ENCODE measurements at regions not wholly inside any gene's neighbourhood (a gene's known extent, or its start where the extent isn't known, plus 50 kb on each side); places are given as distances from the start of the nearest gene placed in this dataset.

- DNase-seq (ENCODE audit: insufficient read length, low spot score), result no peak
- FAIRE-seq, result no peak
- no peak for TF ChIP-seq POLR2A (IDR thresholded peaks at IDR 0.05; ENCODE audit: low read depth, low read length)
These were observed 76.7 kb upstream of the AP1S2 start for GRCh38 chrX:15931362-15931761.

GRCh38 chrX:15930585-15930984 lies 76.0 kb upstream of the AP1S2 start:
- TF ChIP-seq PAX5 (IDR thresholded peaks at IDR 0.05; ENCODE audit: insufficient read depth, low read length, severe bottlenecking) (no peak), POLR2A (IDR thresholded peaks at IDR 0.05; ENCODE audit: low read depth, low read length) (no peak), TAF1 (IDR thresholded peaks at IDR 0.05; ENCODE audit: low read depth, low read length) (no peak), SPI1 (IDR thresholded peaks at IDR 0.05; ENCODE audit: low read depth, low read length) (no peak), POU2F2 (IDR thresholded peaks at IDR 0.05; ENCODE audit: low read depth, low read length) (no peak), POLR2AphosphoS5 (IDR thresholded peaks at IDR 0.05; ENCODE audit: low read depth, low read length) (no peak)
- peak; percentile 69 for FAIRE-seq
- no peak for DNase-seq (ENCODE audit: insufficient read length, low spot score)

- TF ChIP-seq POLR2AphosphoS5 (IDR thresholded peaks at IDR 0.05; ENCODE audit: low read depth, low read length) (no peak), PAX5 (IDR thresholded peaks at IDR 0.05; ENCODE audit: insufficient read depth, low read length, severe bottlenecking) (no peak), POU2F2 (IDR thresholded peaks at IDR 0.05; ENCODE audit: low read depth, low read length) (no peak)
- FAIRE-seq (no peak), DNase-seq (ENCODE audit: insufficient read length, low spot score) (no peak)
These were observed 74.6 kb upstream of the AP1S2 start for GRCh38 chrX:15929194-15929593.

GRCh38 chrX:15926622-15927021 lies 72.0 kb upstream of the AP1S2 start:
- DNase-seq (ENCODE audit: insufficient read length, low spot score) (no peak), FAIRE-seq (no peak)
- no peak for TF ChIP-seq SPI1 (IDR thresholded peaks at IDR 0.05; ENCODE audit: low read depth, low read length)
- no peak for TF ChIP-seq POLR2A (IDR thresholded peaks at IDR 0.05; ENCODE audit: low read depth, low read length)
- no peak for TF ChIP-seq POU2F2 (IDR thresholded peaks at IDR 0.05; ENCODE audit: low read depth, low read length)
- TF ChIP-seq POLR2AphosphoS5 (IDR thresholded peaks at IDR 0.05; ENCODE audit: low read depth, low read length), result no peak

- DNase-seq (ENCODE audit: insufficient read length, low spot score) (no peak), FAIRE-seq (no peak)
- no peak for TF ChIP-seq POU2F2 (IDR thresholded peaks at IDR 0.05; ENCODE audit: low read depth, low read length)
- no peak for TF ChIP-seq POLR2A (IDR thresholded peaks at IDR 0.05; ENCODE audit: low read depth, low read length)
- no peak for TF ChIP-seq PAX5 (IDR thresholded peaks at IDR 0.05; ENCODE audit: insufficient read depth, low read length, severe bottlenecking)
- no peak for TF ChIP-seq TAF1 (IDR thresholded peaks at IDR 0.05; ENCODE audit: low read depth, low read length)
- TF ChIP-seq POLR2AphosphoS5 (IDR thresholded peaks at IDR 0.05; ENCODE audit: low read depth, low read length), result no peak
- TF ChIP-seq SPI1 (IDR thresholded peaks at IDR 0.05; ENCODE audit: low read depth, low read length), result no peak
These were observed 63.4 kb upstream of the AP1S2 start for GRCh38 chrX:15918003-15918402.

GRCh38 chrX:15916704-15917084 lies 62.1 kb upstream of the AP1S2 start:
- FAIRE-seq (no peak), DNase-seq (ENCODE audit: insufficient read length, low spot score) (no peak)
- TF ChIP-seq POLR2AphosphoS5 (IDR thresholded peaks at IDR 0.05; ENCODE audit: low read depth, low read length) (no peak), PAX5 (IDR thresholded peaks at IDR 0.05; ENCODE audit: insufficient read depth, low read length, severe bottlenecking) (no peak), POU2F2 (IDR thresholded peaks at IDR 0.05; ENCODE audit: low read depth, low read length) (no peak), SPI1 (IDR thresholded peaks at IDR 0.05; ENCODE audit: low read depth, low read length) (no peak), POLR2A (IDR thresholded peaks at IDR 0.05; ENCODE audit: low read depth, low read length) (no peak), TAF1 (IDR thresholded peaks at IDR 0.05; ENCODE audit: low read depth, low read length) (no peak)

GRCh38 chrX:15915959-15916703 lies 61.5 kb upstream of the AP1S2 start:
- DNase-seq (ENCODE audit: insufficient read length, low spot score), result no peak
- FAIRE-seq, result peak; percentile 57
- TF ChIP-seq PAX5 (IDR thresholded peaks at IDR 0.05; ENCODE audit: insufficient read depth, low read length, severe bottlenecking), result no peak
- TF ChIP-seq POU2F2 (IDR thresholded peaks at IDR 0.05; ENCODE audit: low read depth, low read length), result no peak
- TF ChIP-seq TAF1 (IDR thresholded peaks at IDR 0.05; ENCODE audit: low read depth, low read length), result no peak
- peak; percentile 53; the same call in 1 of the 2 replicates for TF ChIP-seq SPI1 (IDR thresholded peaks at IDR 0.05; ENCODE audit: low read depth, low read length)
- no peak for TF ChIP-seq POLR2A (IDR thresholded peaks at IDR 0.05; ENCODE audit: low read depth, low read length)

GRCh38 chrX:15914486-15914885 lies 59.9 kb upstream of the AP1S2 start:
- no peak for TF ChIP-seq POLR2AphosphoS5 (IDR thresholded peaks at IDR 0.05; ENCODE audit: low read depth, low read length)
- no peak for TF ChIP-seq PAX5 (IDR thresholded peaks at IDR 0.05; ENCODE audit: insufficient read depth, low read length, severe bottlenecking)
- no peak for TF ChIP-seq SPI1 (IDR thresholded peaks at IDR 0.05; ENCODE audit: low read depth, low read length)
- TF ChIP-seq POU2F2 (IDR thresholded peaks at IDR 0.05; ENCODE audit: low read depth, low read length), result no peak
- TF ChIP-seq POLR2A (IDR thresholded peaks at IDR 0.05; ENCODE audit: low read depth, low read length), result no peak
- no peak for TF ChIP-seq TAF1 (IDR thresholded peaks at IDR 0.05; ENCODE audit: low read depth, low read length)
- DNase-seq (ENCODE audit: insufficient read length, low spot score), result no peak
- FAIRE-seq, result no peak

GRCh38 chrX:15913146-15913545 lies 58.5 kb upstream of the AP1S2 start:
- no peak for FAIRE-seq
- DNase-seq (ENCODE audit: insufficient read length, low spot score), result no peak
- TF ChIP-seq POU2F2 (IDR thresholded peaks at IDR 0.05; ENCODE audit: low read depth, low read length) (no peak), TAF1 (IDR thresholded peaks at IDR 0.05; ENCODE audit: low read depth, low read length) (no peak), PAX5 (IDR thresholded peaks at IDR 0.05; ENCODE audit: insufficient read depth, low read length, severe bottlenecking) (no peak), POLR2A (IDR thresholded peaks at IDR 0.05; ENCODE audit: low read depth, low read length) (no peak), POLR2AphosphoS5 (IDR thresholded peaks at IDR 0.05; ENCODE audit: low read depth, low read length) (no peak), SPI1 (IDR thresholded peaks at IDR 0.05; ENCODE audit: low read depth, low read length) (no peak)

GRCh38 chrX:15911734-15912550 lies 57.3 kb upstream of the AP1S2 start:
- DNase-seq (ENCODE audit: insufficient read length, low spot score), result no peak
- TF ChIP-seq POLR2AphosphoS5 (IDR thresholded peaks at IDR 0.05; ENCODE audit: low read depth, low read length) (no peak), TAF1 (IDR thresholded peaks at IDR 0.05; ENCODE audit: low read depth, low read length) (no peak), POU2F2 (IDR thresholded peaks at IDR 0.05; ENCODE audit: low read depth, low read length) (no peak), PAX5 (IDR thresholded peaks at IDR 0.05; ENCODE audit: insufficient read depth, low read length, severe bottlenecking) (no peak), POLR2A (IDR thresholded peaks at IDR 0.05; ENCODE audit: low read depth, low read length) (no peak), SPI1 (IDR thresholded peaks at IDR 0.05; ENCODE audit: low read depth, low read length) (no peak)
- FAIRE-seq, result peak; percentile 26
